GM21381 (cell line): ENCODE measurements at regions not wholly inside any gene's neighbourhood (a gene's known extent, or its start where the extent isn't known, plus 50 kb on each side); places are given as distances from the start of the nearest gene placed in this dataset.
"Not testable (repeated sequence)": the region's sequence is repeated elsewhere in the genome, so short reads cannot be mapped to it uniquely, and the experiment has no call there.

Source experiments
- ATAC-seq: cut with Tn5 transposase; IDR thresholded peaks from one replicate; pipeline ENCODE4 v1.9.1; 2021; ENCODE audit warnings: mild to moderate bottlenecking, moderate library complexity; ENCODE audit not compliant: unreplicated experiment

GRCh38 chr9:109663978-109664377 lies 116.0 kb upstream of the PALM2AKAP2 start:
- ATAC-seq, result not testable (repeated sequence)

DNA sequence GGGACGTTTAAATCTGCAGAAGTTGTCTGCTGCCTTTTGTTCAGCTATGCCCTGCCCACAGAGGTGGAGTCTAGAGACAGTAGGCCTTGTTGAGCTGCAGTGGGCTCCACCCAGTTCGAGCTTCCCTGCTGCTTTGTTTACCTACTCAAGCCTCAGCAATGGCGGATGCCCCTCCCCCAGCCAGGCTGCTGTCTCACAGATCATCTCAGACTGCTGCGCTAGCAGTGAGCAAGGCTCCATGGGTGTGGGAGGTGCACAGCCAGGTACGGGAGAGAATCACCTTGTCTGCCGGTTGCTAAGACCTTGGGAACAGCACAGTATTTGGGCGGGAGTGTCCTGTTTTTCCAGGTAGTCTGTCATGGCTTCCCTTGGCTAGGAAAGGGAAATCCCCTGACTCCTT lies 114.3 kb upstream of the PALM2AKAP2 start:
- not testable (repeated sequence) for ATAC-seq

- ATAC-seq, result no peak
Observed at GRCh38 chr9:109681301-109681700, 98.7 kb upstream of the PALM2AKAP2 start.

GRCh38 chr9:109682227-109682626 lies 97.8 kb upstream of the PALM2AKAP2 start:
- no peak for ATAC-seq

GRCh38 chr9:109683521-109683920 lies 96.5 kb upstream of the PALM2AKAP2 start:
- no peak for ATAC-seq

DNA sequence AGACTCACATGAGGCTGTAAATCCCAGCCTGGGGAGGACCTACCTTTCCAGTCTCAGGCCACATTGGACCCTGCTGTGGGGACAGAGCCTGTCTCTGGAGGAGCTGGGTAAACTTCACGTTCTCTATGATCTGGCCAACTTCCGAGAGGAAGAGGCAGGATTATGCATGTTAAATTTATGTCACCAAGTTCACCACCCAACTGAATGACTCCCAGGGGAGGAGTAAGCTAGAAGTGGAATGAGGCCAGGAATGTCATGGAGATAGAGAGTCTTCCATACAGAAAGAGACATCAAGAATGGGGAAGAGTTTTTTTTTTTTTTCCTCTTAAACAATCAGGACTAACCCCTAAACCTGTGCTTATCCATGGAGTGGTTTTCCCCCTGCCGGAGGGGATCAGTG lies 90.3 kb upstream of the PALM2AKAP2 start:
- ATAC-seq, result no peak

GRCh38 chr9:109699019-109699418 lies 81.0 kb upstream of the PALM2AKAP2 start:
- no peak for ATAC-seq

- no peak for ATAC-seq
Observed at GRCh38 chr9:109704546-109704945, 75.5 kb upstream of the PALM2AKAP2 start.

DNA sequence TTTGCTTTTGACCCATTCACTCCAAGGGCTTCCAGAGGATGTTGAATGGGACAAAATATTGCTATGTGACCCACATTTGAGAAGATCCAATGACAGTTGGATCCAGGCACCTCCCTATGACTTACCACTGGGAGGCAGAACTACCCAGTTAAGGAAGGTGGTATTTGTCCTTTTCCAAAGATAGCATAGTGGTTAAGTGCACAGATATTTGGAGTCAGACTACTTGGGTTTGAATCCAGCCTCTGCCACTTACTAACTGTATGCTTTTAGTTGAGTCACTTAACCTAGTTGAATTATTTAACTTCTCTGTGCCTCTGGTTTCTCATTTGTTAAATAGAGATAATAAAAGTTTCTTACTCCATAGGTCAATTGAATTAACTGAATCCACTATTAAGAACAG lies 74.5 kb upstream of the PALM2AKAP2 start:
- no peak for ATAC-seq

DNA sequence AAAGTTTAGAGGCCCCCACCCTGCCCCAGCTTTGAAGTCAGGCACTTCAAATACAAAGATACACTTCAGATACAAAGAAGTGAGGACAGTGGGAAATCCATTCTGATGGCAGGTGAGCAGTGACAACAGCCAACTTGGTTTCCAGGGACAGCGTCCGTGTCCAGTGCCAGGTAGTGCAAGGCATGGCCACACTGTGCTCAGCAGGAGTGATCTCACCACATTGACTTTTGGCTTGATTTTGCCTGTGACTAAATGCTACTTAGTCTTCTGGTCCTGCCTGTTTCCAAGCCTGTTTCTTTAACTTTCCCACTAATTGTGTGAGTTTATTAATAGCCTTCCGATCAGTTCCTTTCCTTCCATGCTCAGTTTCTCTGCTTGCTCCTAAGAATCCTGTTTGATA lies 72.6 kb upstream of the PALM2AKAP2 start:
- no peak for ATAC-seq

DNA sequence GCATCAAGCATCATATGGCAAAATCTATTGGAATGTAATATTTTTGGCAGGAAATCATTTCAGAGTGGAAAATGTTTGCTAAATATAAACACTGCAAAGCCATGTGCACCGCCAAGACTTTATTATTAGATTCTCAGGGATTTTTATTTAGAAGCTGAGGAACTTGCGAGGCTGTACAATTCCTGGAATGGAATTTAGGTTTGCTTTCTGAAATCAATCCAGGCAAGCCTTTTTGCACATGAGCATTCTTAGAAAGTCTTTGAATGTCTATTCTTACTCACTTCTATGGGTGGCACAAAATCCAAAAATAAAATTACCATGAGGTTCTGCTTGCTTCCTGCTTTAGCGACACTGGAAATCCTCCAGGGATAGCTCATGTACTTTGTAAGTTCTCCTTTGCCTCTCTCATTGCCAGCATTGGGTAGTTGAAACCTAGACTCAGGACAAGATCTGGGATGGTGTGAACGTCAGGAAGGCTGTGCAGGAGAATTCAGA lies 71.5 kb upstream of the PALM2AKAP2 start:
- no peak for ATAC-seq

GRCh38 chr9:109709866-109710265 lies 70.1 kb upstream of the PALM2AKAP2 start:
- ATAC-seq, result no peak

GRCh38 chr9:109710830-109711229 lies 69.2 kb upstream of the PALM2AKAP2 start:
- no peak for ATAC-seq

DNA sequence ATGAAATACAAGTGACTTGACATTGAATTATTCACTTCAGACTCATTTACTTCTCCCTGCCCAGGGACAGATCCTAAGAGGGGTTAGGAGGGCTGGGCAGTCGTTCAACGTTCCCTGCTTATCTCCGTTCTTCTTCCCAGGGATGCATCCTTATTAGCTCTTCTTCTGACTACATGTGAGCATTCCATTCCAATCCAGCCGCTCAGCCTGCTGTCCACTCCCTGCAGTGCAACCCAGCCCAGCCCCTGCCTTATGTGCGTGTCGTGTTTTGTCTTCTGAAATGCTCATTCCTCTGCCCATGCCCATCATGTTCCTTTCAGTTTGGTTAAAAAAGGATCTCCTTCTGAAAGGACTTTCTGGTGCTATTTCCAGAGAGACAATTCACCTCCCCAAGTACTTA lies 64.7 kb upstream of the PALM2AKAP2 start:
- ATAC-seq, result no peak

DNA sequence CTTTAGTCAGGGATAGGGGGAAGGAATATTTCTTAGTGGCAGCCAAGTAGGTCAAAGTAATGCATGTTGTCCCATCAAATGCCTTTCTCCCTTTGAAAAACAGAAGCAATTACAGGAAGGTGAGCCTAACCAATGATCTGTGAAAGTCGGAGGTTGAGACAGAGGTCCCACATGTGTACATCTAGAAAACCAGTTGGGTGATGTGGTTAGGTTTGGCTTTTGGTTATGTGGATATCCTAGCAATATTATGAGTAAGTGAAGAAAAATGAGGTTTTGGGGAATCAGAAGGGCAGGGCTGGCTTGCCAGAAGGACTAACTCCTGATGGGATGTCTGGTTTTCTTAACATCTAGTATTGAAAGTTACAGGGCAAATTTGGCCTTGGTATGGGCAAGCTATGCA lies 63.4 kb upstream of the PALM2AKAP2 start:
- ATAC-seq, result no peak

- ATAC-seq, result no peak
Observed at GRCh38 chr9:109717342-109717741, 62.7 kb upstream of the PALM2AKAP2 start.

DNA sequence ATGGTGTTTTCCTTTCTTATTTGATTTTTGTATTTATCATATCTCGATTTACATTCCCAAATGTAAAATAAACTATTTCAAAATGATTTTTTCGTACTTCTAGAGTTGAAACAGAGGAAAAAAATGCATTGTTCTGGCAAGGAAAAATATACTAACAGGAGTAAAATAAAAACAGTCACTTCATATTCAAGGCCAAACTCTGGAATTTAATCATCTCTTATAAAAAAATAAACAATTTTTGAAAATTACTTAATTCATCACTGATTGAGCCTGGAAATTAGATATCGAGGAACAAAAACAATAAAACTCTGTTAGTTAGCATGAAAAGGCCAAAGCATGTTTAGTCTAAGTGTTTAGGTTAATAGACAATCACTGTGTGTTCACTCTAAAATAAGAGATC lies 61.1 kb upstream of the PALM2AKAP2 start:
- ATAC-seq, result no peak

GRCh38 chr9:109721001-109721400 lies 59.0 kb upstream of the PALM2AKAP2 start:
- no peak for ATAC-seq

DNA sequence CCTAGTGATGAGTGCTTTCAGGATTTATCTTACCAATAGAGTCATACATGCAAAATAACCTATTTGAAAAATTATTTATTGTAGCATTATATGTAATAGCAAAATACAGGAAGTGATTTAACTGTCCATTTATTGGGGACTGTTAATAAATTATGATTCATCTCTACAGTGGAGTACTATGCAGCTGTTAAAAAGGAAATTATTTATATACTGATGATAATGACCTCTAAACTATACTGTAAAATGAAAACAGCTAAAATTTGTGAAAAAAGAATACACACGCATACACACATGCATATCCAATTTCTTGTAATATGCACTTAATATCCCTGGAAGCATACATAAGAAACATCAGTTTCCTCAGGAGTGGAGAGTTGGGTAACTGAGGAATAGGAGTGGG lies 58.0 kb upstream of the PALM2AKAP2 start:
- no peak for ATAC-seq

GRCh38 chr9:109723781-109724180 lies 56.2 kb upstream of the PALM2AKAP2 start:
- no peak for ATAC-seq

DNA sequence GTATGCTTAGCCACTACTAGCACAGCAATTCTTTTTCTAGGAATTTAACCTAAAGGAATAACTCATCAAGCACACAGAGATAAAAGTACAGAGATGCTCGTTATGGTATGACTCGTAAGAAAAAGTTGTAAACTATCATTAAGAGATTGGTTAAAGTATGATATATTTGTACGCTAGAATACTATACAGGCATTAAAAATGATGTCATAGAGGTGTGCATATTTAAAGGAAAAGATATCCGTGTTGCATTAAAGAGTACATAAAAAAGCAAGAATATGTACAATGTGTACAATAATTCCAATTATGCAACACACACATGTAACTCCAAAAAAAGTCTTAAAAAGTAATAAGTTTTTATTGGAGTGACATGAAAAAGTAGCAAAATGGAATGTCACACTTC lies 54.5 kb upstream of the PALM2AKAP2 start:
- no peak for ATAC-seq

- no peak for ATAC-seq
Observed at GRCh38 chr9:109726119-109726518, 53.9 kb upstream of the PALM2AKAP2 start.

DNA sequence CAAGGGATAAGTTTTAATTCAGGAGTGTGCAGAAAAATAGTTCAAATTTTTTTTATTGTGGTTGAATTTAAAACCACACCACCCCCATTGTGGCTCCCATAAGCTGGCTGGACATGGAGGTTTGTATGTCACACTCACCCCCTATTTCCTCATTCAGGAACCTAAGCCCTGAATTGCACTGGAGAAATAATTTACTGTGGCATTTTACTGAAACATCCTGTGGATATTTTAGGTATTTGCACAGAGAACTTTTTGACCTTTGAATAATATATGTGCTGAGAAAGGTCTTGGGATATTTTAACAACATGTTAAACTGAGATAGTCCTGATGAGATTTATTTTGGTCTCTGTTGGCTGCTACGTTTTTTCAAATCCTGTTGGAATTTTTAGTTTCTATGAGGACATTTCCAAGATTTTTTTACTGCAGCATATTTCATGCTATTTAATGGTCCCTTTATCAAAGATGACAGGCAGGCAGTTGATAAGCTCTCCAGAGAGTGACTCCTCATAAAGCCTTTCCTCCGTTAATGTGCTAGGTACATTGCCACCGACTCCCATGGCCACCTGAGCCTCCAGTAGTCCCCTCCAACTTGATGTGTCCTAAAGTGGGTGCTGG lies 51.2 kb upstream of the PALM2AKAP2 start:
- ATAC-seq, result no peak
